NCI-H1092 (cell line): ENCODE measurements at regions not wholly inside any gene's neighbourhood (a gene's known extent, or its start where the extent isn't known, plus 50 kb on each side); places are given as distances from the start of the nearest gene placed in this dataset.
"Not testable (repeated sequence)": the region's sequence is repeated elsewhere in the genome, so short reads cannot be mapped to it uniquely, and the experiment has no call there.

Experiments
- DNase-seq: peaks from one replicate; lab custom pipeline; 2025; lab: John Stamatoyannopoulos, UW

- DNase-seq = no peak
Measured at GRCh38 chr18:47728921-47729320, 201.5 kb downstream of the SMAD2 start.

- DNase-seq = no peak
Measured at GRCh38 chr18:47727409-47727808, 203.1 kb downstream of the SMAD2 start.

DNA sequence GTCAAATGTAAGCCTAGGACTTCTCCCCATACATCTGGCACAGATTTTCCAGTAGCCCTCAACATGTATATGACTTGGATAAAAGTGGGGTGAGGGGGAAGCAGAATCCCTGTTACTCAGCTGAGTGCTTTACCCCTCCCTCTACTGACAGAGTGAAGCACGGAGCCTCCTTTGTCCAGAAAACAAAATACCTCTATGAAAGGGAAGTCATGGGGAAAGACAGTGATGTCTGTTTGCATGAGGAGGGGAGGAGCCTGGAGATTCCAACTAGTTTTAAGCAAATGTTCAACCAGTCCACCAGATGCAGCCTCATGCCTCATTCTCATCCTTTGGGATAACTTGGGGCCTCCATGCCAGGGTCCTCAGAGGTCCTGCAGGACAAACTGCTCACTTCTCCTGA is 203.9 kb downstream of the SMAD2 start:
- DNase-seq = no peak

DNA sequence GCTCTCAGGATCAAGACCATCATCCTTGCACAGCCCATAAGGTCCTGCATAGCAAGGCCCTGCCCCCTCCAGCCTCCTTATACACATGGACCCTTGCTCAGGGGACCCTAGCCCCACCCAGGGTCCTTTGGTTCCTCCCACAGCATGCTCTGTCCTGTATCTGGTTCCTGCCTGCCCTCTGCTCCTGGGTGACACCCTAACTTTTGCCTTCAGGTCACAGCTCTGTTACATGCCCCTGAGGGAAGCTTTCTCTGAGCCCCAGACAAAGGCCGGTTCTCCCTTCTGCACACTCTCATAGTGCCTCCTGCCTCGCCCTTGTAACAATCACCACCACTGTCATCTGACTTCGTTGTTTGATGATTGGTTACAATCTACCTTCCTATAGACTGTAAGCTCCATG is 204.8 kb downstream of the SMAD2 start:
- no peak for DNase-seq

DNA sequence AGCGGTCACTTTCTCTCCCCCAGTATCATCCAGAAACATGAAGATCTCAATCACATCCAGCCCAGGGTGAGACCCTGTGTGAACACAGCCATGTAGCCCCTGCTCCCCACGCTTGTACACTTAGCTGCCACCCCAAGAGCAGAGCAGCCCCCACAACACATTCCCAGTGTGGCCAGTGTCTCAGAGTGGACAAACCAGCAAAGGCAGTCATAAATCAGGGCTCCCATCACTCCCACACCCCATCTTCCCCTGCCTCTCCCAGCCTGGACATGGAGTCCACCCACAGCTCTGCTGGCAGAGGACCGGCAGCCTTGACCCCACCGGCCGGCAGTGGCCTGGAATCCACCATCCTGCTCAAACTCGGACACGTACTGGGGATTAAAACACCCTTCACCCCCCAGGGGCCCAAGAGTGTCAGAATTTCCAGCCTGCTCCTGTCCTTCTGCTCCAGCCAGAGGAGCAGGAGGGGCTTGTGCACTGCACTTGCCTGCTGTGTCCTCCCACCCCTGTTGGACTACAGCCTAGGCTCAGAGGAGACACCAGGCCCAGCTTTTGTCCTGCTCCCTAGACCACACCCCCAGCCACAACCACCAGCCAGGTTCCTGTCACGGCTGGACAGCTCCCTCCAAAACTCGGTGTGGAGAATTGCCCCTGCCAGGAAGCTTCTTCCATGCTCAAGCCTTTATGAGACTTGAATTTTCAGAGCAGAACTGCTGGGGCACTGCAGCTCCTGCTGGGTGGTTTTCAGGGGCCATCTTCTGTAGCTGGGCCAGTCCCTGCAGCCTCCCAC is 206.1 kb downstream of the SMAD2 start:
- no peak for DNase-seq

- no peak for DNase-seq
Measured at GRCh38 chr18:47721876-47722275, 208.6 kb downstream of the SMAD2 start.

DNA sequence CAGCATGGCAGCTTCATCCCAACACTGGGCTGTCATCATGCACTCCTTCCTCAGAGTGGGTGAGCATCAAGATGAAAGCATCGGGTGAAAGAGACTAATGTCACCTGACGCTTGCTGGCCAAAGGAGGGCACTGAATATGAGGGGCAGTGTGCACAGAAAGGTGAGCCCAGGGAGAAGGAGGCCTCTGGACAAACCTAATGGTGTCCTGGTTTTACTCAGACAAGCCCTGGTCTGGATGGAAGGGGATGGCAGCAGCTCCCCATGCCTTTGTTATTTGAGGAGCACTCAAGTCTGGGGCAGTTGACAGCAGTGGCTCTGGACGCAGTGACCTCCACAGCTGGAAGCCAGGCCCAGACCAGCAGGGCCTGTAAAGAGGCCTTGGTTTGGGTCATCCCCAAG is 209.7 kb downstream of the SMAD2 start:
- DNase-seq = no peak

DNA sequence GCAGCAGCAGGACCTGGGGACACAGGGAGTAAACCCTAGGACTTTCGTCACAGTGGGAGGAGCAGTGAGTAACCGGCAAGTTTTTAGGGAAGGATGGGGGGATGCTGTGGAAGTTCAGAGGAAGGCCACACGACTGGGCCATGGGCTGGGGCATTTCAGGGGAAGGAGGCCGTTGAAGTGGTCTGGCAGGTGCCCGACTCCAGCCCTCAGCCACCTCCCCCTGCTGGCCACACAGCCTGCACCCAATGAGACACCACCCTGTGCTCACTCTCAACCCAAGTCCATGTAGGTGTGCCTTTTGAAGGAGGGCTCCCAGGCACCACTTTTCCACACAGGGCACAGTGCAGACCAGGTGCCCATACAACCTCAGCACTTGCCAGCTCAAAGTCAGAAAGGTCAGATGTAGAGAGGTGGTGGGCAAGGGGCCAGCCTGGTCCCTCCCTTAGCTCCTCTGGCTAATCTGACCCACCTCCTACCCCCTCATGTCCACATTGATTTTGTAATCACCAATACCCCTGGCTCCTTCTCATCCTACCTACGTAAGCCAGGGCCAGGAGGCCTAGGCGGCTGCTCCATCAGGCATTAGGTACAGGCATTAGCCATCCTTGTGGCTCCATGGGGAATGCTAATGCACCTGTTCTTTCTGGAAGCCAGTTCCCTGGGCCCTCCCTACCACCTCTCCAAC is 211.2 kb downstream of the SMAD2 start:
- no peak for DNase-seq

GRCh38 chr18:47718646-47719045 is 211.8 kb downstream of the SMAD2 start:
- DNase-seq = no peak

DNA sequence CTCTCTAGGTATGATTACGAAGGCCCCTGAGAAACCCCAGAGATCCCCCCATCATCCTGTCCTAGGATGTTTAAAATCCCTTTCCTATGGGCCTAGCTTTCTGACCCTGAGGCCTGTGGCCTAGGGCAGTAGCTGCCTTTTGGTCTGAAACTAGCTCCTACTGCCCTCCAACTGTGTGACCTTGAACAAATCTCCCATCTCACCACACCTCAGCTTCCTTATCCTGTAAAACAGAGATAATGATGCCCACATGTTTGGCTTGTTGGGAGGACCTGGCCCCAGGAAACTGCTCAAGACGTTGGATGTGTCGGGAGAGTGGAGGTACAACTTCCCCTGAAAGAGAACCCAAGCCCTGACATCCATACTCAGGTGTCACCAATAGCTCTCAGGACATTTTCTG is 213.2 kb downstream of the SMAD2 start:
- no peak for DNase-seq

DNA sequence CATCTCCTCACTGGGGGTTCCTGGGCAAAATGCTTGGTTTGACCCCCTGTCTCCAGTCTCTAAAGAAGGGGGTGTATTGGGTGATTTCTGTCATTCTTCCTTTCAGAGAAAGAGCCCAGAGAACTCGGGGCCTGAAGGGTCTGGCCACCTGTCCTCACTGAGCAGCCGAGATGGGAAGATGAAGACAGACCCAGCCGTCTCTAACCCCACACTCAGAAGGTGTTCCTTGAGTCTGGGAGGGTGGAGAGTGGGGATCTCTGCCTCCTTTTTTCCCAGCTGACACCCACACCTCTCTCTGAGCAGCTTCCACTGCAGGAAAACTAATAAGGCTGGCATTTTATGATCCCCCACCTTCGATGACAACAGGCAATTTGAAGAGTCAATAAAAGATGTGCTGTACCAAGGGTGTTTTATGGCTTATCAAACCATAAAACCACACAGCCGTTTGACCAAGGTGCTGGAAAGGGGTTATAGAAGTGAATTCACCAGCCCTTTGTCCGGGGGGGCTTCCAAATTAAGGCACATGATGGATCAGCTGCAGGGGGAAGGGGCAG is 213.8 kb downstream of the SMAD2 start:
- no peak for DNase-seq

GRCh38 chr18:47710451-47710850 is 220.0 kb downstream of the SMAD2 start:
- no peak for DNase-seq

DNA sequence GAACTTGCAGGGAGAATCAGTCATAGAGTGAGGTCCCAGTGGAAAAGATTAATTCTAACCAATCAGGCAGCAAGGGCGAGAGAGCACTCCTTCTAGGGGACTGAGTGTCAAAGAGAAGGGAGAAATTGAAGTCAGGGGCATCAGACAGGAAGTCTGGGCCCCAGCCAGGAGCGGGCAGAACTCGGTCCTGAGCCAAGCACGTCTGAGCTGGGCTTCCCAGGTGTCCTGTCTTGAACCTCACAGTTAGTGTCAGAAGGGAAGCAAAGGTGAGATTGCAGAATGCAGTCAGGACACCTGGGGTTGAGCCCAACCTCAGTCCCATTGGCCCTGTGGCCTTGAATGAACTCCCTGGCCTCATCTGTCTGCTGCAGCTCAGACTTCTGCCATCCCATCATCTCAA is 220.9 kb downstream of the SMAD2 start:
- DNase-seq = no peak

DNA sequence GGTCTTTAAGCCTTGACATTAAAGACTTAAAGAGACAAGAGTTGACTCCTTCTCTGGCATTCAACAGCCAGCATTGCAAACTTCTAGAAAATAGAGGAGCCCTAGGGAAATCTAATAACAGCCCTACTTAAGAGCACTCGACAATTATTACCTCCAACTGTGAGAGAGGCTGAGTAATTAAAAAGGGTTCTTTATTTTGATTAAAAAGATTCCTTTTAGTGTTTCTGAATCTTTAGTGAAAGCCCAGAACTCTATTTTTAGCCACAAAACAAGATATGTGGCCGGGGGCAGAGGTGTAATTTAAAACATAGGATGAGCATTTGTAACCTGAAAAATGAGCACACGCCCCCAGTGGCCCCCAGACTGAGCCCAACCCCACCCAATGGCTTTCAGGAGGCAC is 222.3 kb downstream of the SMAD2 start:
- DNase-seq = no peak

GRCh38 chr18:47701134-47701533 is 229.3 kb downstream of the SMAD2 start:
- no peak for DNase-seq

DNA sequence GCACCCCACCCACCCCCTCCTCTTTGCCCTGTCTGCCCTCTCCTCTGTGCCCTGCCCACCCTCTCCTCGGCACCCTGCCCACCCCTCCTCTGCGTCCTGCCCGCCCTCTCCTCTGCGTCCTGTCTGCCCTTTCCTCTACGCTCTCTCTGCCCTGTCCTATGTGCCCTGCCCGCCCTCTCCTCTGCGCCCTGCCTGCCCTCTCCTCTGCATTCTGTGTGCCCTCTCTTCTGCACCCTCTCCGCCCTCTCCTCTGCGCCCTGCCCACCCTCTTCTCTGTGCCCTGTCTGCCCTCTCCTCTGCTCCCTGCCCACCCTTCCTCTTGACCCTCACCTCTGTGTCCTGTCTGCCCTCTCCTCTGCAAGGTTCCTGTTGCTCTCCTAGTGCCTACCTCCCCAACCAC is 233.6 kb downstream of the SMAD2 start:
- DNase-seq = no peak

DNA sequence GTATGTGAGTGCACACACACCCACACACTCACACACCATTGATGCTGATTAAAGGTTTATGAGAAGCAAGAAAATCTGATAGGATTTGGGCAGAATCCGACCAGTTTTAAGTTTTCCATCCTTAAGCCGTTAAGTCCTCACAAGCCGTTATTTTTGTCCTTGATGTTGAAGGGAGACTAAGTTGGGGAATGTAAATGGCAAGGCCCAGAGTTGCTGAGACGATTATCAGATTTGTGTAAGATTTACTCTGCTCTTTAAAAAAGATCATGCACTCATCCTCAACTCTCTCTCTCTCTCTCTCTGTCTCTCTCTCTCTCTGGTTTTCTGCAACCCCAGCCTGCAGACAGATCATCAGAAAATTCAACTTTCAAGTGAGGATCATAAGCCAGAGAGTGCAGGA is 238.8 kb downstream of the SMAD2 start:
- DNase-seq = no peak

- DNase-seq = not testable (repeated sequence)
Measured at GRCh38 chr18:47690778-47691177, 239.7 kb downstream of the SMAD2 start.

DNA sequence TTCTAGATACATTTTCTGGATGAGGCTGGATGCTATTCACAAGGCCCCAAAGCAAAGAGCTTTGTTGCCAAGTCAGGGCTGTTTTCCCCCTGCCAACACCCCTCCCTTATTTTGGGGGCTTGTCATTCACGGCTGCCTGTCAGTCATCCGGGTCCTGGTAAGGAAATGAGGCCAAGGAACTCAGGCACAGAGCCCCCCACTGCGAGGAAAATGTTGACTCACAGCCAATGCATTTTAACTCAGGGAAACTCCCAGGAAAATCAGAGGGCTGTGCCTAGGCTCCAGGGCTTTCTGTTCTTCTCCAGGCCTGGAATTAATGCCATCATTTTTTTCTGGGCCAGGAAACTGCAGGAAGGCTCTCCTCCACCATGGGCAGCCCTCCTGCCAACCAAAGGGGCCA is 241.1 kb downstream of the SMAD2 start:
- DNase-seq = no peak

DNA sequence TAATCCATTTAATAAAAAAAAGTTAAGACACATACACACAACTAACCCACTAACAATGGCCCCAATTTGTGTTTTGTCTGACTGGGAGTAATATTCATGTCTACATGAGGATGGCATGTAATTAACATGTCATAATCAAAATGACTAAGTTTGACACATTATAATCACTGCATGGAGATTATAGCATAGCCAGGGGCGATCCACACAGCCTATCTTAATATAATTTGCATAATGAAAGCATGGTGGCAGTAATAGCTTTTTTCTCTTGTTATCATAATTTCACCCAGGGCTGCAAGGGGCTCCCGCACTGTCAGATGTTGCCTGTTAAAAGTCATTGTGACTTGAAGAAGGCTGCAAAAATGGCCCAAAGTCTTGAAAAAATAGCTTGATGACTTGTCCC is 243.7 kb downstream of the SMAD2 start:
- no peak for DNase-seq

DNA sequence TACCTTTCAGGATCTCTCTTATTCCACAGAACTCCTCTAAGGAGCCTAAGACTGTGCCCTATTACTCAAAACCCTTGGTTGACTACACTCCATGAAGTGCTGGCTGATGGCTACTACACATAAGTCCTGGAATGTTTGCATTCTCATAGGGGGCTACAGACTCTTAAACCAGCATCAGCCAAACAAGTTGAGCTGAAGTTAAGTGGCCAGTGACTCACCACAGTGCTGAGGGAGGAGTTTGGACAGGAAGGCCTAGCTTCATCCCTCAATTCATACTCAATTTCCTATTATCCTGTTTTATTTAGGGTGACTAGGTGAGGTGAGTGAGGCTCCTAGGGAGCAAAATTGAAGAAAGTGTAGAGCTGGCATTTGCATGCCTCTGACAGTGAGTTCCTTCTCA is 246.7 kb downstream of the SMAD2 start:
- no peak for DNase-seq

DNA sequence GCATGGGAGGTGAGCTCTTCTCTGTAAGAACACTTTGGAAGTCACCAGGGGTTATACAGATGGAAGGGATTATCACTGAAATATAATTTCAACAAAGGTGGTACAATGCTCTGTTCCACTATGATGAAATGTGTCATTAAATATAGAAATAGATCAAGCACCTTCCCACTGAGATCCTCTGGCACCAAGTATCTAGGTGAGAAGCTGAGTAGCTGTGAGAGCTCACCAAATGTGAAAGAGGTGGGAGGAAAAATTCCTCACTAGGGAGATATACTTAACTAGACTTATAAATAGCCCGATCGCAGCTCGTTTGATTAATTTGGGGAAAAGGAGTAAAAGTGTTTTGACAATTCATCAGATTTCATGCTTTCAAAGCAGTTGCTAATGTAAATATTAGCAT is 247.6 kb downstream of the SMAD2 start:
- DNase-seq = no peak

- DNase-seq = no peak
Measured at GRCh38 chr18:47680488-47680887, 250.0 kb downstream of the SMAD2 start.

DNA sequence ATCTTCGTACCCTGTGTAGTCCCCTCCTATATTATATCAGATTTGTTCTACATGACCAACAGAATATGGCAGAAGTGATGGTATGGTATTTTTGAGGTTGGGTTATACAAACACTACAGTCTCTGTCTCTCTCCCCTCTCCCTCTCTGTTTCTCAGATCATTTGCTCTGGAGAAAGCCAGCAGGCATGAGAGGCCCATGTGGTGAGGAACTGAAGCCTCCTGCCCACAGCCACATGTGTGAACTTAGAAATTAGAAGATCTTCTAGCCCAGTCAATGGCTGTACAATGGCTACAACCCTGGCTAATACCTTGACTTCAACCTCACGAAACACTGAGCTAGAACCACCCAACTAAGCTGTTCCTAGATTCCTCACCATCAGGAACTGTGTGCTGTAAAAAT is 250.6 kb downstream of the SMAD2 start:
- DNase-seq = no peak
